ENCODE measurements at regions not wholly inside any gene's neighbourhood (a gene's known extent, or its start where the extent isn't known, plus 50 kb on each side); places are given as distances from the start of the nearest gene placed in this dataset.

GRCh38 chr2:180905461-180905860, 74.9 kb upstream of the UBE2E3 start:
- H3K27me3 Mint-ChIP-seq (ENCODE audit: low read depth) = no peaks in the 10 kb centered on the region

GRCh38 chr2:180905002-180905401, 75.4 kb upstream of the UBE2E3 start:
- no peak for DNase-seq (ENCODE audit: low spot score)
- Mint-ChIP-seq H3K9me3 (ENCODE audit: low read depth) (no peaks in the 10 kb centered on the region), H3K4me3 (ENCODE audit: unreplicated experiment) (no peak overlapping the region), H3K4me1 (ENCODE audit: low read depth) (no peaks in the 10 kb centered on the region), H3K27ac (ENCODE audit: unreplicated experiment) (no peak overlapping the region), H3K27me3 (ENCODE audit: low read depth) (no peaks in the 10 kb centered on the region), H3K36me3 (ENCODE audit: low read depth) (no peaks in the 10 kb centered on the region)
- TF ChIP-seq CTCF (IDR thresholded peaks at IDR 0.05) = no peak

More at GRCh38 chr2:180905461-180905860, 74.9 kb upstream of the UBE2E3 start:
- Mint-ChIP-seq H3K36me3 (ENCODE audit: low read depth) (no peaks in the 10 kb centered on the region), H3K4me1 (ENCODE audit: low read depth) (no peaks in the 10 kb centered on the region), H3K9me3 (ENCODE audit: low read depth) (no peaks in the 10 kb centered on the region), H3K27ac (ENCODE audit: unreplicated experiment) (no peak overlapping the region), H3K4me3 (ENCODE audit: unreplicated experiment) (no peak overlapping the region)
- no peak for TF ChIP-seq CTCF (IDR thresholded peaks at IDR 0.05)
- DNase-seq (ENCODE audit: low spot score) = no peak

- H3K27me3 Mint-ChIP-seq (ENCODE audit: low read depth) = no peaks in the 10 kb centered on the region
Measured at GRCh38 chr2:180901331-180901730, 79.1 kb upstream of the UBE2E3 start.

GRCh38 chr2:180893752-180894151, 86.7 kb upstream of the UBE2E3 start:
- TF ChIP-seq CTCF (IDR thresholded peaks at IDR 0.05) = no peak
- Mint-ChIP-seq H3K36me3 (ENCODE audit: low read depth) (no peaks in the 10 kb centered on the region), H3K4me3 (ENCODE audit: unreplicated experiment) (no peak overlapping the region), H3K9me3 (ENCODE audit: low read depth) (peaks cover 5% of the 10 kb centered on the region), H3K27ac (ENCODE audit: unreplicated experiment) (no peak overlapping the region), H3K4me1 (ENCODE audit: low read depth) (no peaks in the 10 kb centered on the region), H3K27me3 (ENCODE audit: low read depth) (no peaks in the 10 kb centered on the region)
- no peak for DNase-seq (ENCODE audit: low spot score)

More at GRCh38 chr2:180901331-180901730, 79.1 kb upstream of the UBE2E3 start:
- no peak overlapping the region for H3K4me3 Mint-ChIP-seq (ENCODE audit: unreplicated experiment)
- no peak overlapping the region for H3K27ac Mint-ChIP-seq (ENCODE audit: unreplicated experiment)
- H3K36me3 Mint-ChIP-seq (ENCODE audit: low read depth) = no peaks in the 10 kb centered on the region
- no peaks in the 10 kb centered on the region for H3K9me3 Mint-ChIP-seq (ENCODE audit: low read depth)
- TF ChIP-seq CTCF (IDR thresholded peaks at IDR 0.05) = no peak
- no peak for DNase-seq (ENCODE audit: low spot score)
- no peaks in the 10 kb centered on the region for H3K4me1 Mint-ChIP-seq (ENCODE audit: low read depth)

GRCh38 chr2:180892091-180892490, 88.3 kb upstream of the UBE2E3 start:
- H3K36me3 Mint-ChIP-seq (ENCODE audit: low read depth) = no peaks in the 10 kb centered on the region
- H3K4me3 Mint-ChIP-seq (ENCODE audit: unreplicated experiment) = no peak overlapping the region
- TF ChIP-seq CTCF (IDR thresholded peaks at IDR 0.05) = no peak
- no peaks in the 10 kb centered on the region for H3K27me3 Mint-ChIP-seq (ENCODE audit: low read depth)
- no peaks in the 10 kb centered on the region for H3K4me1 Mint-ChIP-seq (ENCODE audit: low read depth)
- no peak overlapping the region for H3K27ac Mint-ChIP-seq (ENCODE audit: unreplicated experiment)
- peaks cover 5% of the 10 kb centered on the region for H3K9me3 Mint-ChIP-seq (ENCODE audit: low read depth)
- no peak for DNase-seq (ENCODE audit: low spot score)
